ENCODE measurements at regions not wholly inside any gene's neighbourhood (a gene's known extent, or its start where the extent isn't known, plus 50 kb on each side); places are given as distances from the start of the nearest gene placed in this dataset.

- TF ChIP-seq, protein P1, sequence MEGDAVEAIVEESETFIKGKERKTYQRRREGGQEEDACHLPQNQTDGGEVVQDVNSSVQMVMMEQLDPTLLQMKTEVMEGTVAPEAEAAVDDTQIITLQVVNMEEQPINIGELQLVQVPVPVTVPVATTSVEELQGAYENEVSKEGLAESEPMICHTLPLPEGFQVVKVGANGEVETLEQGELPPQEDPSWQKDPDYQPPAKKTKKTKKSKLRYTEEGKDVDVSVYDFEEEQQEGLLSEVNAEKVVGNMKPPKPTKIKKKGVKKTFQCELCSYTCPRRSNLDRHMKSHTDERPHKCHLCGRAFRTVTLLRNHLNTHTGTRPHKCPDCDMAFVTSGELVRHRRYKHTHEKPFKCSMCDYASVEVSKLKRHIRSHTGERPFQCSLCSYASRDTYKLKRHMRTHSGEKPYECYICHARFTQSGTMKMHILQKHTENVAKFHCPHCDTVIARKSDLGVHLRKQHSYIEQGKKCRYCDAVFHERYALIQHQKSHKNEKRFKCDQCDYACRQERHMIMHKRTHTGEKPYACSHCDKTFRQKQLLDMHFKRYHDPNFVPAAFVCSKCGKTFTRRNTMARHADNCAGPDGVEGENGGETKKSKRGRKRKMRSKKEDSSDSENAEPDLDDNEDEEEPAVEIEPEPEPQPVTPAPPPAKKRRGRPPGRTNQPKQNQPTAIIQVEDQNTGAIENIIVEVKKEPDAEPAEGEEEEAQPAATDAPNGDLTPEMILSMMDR (IDR thresholded peaks at IDR 0.05), result no peak
- TF ChIP-seq ZFX (IDR thresholded peaks at IDR 0.05; ENCODE audit: borderline replicate concordance), result no peak
Measured at GRCh38 chr15:99826157-99826780, 93.0 kb upstream of the LYSMD4 start.
